Stimulated activated CD8-positive, alpha-beta memory T cell treated with anti-CD3 and anti-CD28 coated beads, Interleukin-15, amount 100 ng/mL, for 24 hours (primary cell): ENCODE measurements at regions not wholly inside any gene's neighbourhood (a gene's known extent, or its start where the extent isn't known, plus 50 kb on each side); places are given as distances from the start of the nearest gene placed in this dataset.

Experiments used
- DNase-seq: peaks from one replicate; pipeline ENCODE4 v3.0.0-alpha.2; 2020; ENCODE audit warnings: low read depth

- no peak for DNase-seq
These were observed 890.1 kb downstream of the GALC start for GRCh38 chr14:87102811-87103378.

- no peak for DNase-seq
These were observed 896.0 kb downstream of the GALC start for GRCh38 chr14:87097015-87097414.

- no peak for DNase-seq
These were observed 898.1 kb downstream of the GALC start for GRCh38 chr14:87094913-87095312.

GRCh38 chr14:87088588-87088987 lies 904.4 kb downstream of the GALC start:
- DNase-seq, result no peak

- no peak for DNase-seq
These were observed 905.1 kb downstream of the GALC start for GRCh38 chr14:87087881-87088280.

- DNase-seq, result no peak
These were observed 908.1 kb downstream of the GALC start for GRCh38 chr14:87084908-87085307.

GRCh38 chr14:87082917-87083316 lies 910.1 kb downstream of the GALC start:
- no peak for DNase-seq

GRCh38 chr14:87081004-87081403 lies 912.0 kb downstream of the GALC start:
- no peak for DNase-seq

GRCh38 chr14:87080146-87080545 lies 912.8 kb downstream of the GALC start:
- DNase-seq, result no peak

GRCh38 chr14:87079416-87079815 lies 913.6 kb downstream of the GALC start:
- no peak for DNase-seq

GRCh38 chr14:87076922-87077321 lies 916.1 kb downstream of the GALC start:
- no peak for DNase-seq

GRCh38 chr14:87076146-87076545 lies 916.8 kb downstream of the GALC start:
- DNase-seq, result no peak

- no peak for DNase-seq
These were observed 919.0 kb downstream of the GALC start for GRCh38 chr14:87073880-87074570.

GRCh38 chr14:87067591-87067990 lies 925.4 kb downstream of the GALC start:
- no peak for DNase-seq

GRCh38 chr14:87067061-87067460 lies 925.9 kb downstream of the GALC start:
- DNase-seq, result no peak

- no peak for DNase-seq
These were observed 926.7 kb downstream of the GALC start for GRCh38 chr14:87066221-87066817.

- no peak for DNase-seq
These were observed 927.6 kb downstream of the GALC start for GRCh38 chr14:87065366-87065765.

- no peak for DNase-seq
These were observed 929.8 kb downstream of the GALC start for GRCh38 chr14:87063181-87063580.

GRCh38 chr14:87060405-87060804 lies 932.6 kb downstream of the GALC start:
- DNase-seq, result no peak

- no peak for DNase-seq
These were observed 933.7 kb downstream of the GALC start for GRCh38 chr14:87059060-87059839.

- no peak for DNase-seq
These were observed 938.0 kb downstream of the GALC start for GRCh38 chr14:87055007-87055406.

GRCh38 chr14:87052646-87053225 lies 940.2 kb downstream of the GALC start:
- no peak for DNase-seq

- DNase-seq, result no peak
These were observed 942.6 kb downstream of the GALC start for GRCh38 chr14:87050421-87050820.
